ENCODE measurements at regions not wholly inside any gene's neighbourhood (a gene's known extent, or its start where the extent isn't known, plus 50 kb on each side); places are given as distances from the start of the nearest gene placed in this dataset.
A peak's percentile ranks its signal among the peaks of the same experiment; 100 is the strongest.
"Not testable (repeated sequence)": the region's sequence is repeated elsewhere in the genome, so short reads cannot be mapped to it uniquely, and the experiment has no call there.

DNA sequence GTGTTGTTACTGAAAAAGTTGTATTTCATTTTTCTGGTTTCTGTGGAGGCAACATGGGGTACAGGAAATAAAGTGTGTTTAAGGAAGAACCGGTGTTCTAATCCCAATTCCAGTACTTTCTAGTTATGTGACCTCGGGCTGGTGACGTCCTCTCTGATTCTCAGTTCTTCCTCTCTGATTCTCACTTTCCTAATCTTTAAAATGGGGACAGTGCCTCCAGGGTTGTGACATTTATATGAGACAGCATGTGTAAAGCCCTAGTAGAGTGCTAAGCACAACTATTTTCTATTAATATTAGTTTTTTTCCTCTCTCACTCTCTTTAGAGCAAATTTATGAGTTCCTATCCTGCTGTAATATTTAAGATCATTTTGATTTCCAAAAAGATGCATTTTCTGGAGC, 50.9 kb upstream of the PTPDC1 start:
- H3K36me3 Mint-ChIP-seq: no peaks in the 10 kb centered on the region
- H3K9me3 Mint-ChIP-seq: no peaks in the 10 kb centered on the region
- H3K4me3 Mint-ChIP-seq: peak overlapping the region in 1 of 4 donors; percentile 34
- peaks cover 10 to 20% (median 19%) of the 10 kb centered on the region in 3 donors for H3K4me1 Mint-ChIP-seq
- H3K27ac Mint-ChIP-seq: no peak overlapping the region
- H3K27me3 Mint-ChIP-seq: no peaks in the 10 kb centered on the region

DNA sequence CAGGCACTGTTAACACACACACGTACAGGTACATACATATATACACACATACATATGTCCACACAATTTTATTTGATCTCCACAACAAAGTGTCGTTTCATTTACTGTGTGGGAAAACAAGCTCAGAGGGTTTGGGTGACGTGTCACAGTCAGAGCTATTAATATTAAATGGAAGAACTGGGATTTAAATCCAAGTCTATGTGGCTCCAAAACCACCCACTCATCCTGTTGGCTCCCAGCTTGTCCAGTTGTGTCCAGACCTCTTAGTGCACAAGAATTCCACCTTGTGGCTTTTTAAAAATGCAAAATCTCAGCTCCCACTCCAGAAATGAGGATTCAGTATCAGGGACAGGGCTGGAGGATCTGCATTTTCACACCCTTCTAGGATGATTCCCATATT, 52.3 kb upstream of the PTPDC1 start:
- Mint-ChIP-seq H3K36me3 (no peaks in the 10 kb centered on the region), H3K4me3 (peak overlapping the region in 3 of 4 donors; percentile 90 to 100 (median 93)), H3K4me1 (peaks cover 10 to 20% (median 19%) of the 10 kb centered on the region in 3 donors), H3K27me3 (no peaks in the 10 kb centered on the region), H3K9me3 (no peaks in the 10 kb centered on the region), H3K27ac (no peak overlapping the region)

DNA sequence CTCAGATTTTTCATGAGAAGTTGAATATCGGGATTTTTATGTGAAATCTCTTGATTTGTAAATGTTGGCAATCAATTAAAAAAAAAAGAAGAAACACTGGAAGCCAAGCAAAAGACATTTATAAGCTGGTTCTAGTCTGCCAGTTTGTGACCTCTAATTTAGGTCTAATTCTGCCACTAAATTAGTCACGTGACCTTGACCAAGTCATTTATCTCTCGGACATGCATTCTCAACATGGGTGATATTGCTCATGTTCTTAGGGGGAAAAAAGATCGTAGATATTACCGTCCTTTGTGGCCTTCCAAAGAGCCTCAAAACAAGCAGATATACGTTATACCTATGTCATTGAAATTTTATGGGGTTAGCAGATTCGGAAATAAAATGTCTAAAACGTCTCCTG, 52.9 kb upstream of the PTPDC1 start:
- Mint-ChIP-seq H3K36me3 (no peaks in the 10 kb centered on the region), H3K4me3 (peak overlapping the region; percentile 90 to 100 (median 96)), H3K9me3 (no peaks in the 10 kb centered on the region), H3K27me3 (no peaks in the 10 kb centered on the region), H3K27ac (peak overlapping the region in 1 of 3 donors; percentile 60), H3K4me1 (peaks cover 10 to 20% (median 19%) of the 10 kb centered on the region in 3 donors)

DNA sequence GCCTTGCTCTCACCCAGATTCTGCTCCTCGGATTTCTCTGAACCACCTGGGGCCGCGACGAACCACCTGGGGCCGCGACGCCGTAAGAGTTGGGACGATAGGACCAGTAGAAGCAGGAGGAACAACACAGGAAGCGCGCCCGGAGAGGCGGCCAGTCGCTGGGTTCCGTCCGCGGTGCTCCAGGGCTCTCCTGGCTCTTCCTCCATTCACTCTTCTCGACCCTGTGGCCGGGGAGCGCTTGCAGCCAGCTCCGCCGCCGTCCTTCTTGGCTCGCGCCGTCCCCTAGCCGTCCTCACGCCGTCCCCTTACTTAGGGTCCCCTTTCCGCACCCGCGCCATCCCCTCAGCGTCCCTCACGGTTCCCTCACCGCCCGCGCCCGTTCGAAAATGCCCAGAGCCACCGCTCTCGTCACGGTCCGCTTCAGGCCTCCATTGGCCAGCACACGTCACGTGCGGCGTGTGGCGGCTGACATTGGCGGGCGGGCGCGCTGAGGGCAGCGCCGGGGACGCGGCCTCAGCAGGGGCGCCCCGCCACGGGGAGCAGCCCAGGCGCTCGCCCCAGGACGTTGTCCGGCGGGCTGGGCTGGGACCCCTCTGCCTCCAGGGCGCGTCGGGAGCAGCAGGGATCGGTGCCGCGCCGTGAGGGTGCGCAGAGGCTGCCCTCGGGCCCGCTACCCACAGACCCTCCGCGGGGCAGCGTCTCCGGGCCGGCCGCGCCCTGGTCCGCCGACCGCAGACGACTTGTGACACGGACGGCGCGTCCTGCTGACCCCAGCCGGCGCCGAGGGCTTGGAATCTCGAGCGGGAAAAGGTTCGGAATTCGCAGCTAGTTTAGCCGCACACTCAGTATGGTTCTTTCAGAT, 53.7 kb upstream of the PTPDC1 start:
- Mint-ChIP-seq H3K27me3 (no peaks in the 10 kb centered on the region), H3K36me3 (no peaks in the 10 kb centered on the region), H3K9me3 (no peaks in the 10 kb centered on the region), H3K4me1 (peaks cover 10 to 20% (median 19%) of the 10 kb centered on the region in 3 donors), H3K4me3 (peak overlapping the region; percentile 90 to 100 (median 98)), H3K27ac (peak overlapping the region; percentile 1 to 96 (median 85))

DNA sequence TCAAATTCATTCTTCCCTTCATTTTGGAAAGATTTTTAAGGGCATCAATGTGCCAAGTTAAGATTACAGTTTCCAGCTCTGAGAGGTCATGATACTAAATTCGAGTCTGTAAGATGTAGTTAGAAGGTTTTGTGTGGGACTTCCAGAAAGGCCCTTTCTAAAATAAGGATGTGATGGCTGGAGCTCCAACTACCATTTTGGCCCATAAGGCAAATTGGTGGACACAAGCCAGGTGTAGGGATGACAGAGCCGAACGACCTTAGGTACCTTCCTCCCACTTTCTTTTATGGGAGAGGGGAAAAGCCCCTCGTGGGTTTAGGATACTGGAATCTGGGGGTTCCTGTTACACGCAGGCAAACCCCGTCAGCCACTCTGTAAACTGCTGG, 54.3 kb upstream of the PTPDC1 start:
- peak overlapping the region; percentile 15 to 96 (median 85) for H3K27ac Mint-ChIP-seq
- H3K4me3 Mint-ChIP-seq: peak overlapping the region; percentile 90 to 100 (median 98)
- H3K36me3 Mint-ChIP-seq: no peaks in the 10 kb centered on the region
- no peaks in the 10 kb centered on the region for H3K9me3 Mint-ChIP-seq
- peaks cover 10 to 15% (median 15%) of the 10 kb centered on the region in 3 donors for H3K4me1 Mint-ChIP-seq
- H3K27me3 Mint-ChIP-seq: no peaks in the 10 kb centered on the region

DNA sequence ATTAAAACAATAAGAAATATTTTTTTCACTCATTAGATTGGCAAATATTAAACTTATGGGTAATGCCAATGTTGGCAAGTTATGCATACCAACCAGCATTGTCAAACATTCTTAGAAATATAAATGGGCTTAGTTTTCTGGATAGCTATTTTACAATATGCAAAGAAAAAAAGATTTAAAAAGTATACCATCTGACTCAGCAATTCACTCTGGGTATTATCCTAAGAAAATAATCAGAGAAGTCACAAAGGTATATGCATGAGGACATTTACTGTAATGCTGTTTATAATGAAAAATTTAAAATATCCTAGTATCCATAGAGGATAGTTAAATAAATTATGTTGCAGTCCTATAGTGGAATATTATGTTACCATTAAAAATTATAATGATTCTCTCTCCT, 57.4 kb upstream of the PTPDC1 start:
- H3K36me3 Mint-ChIP-seq: no peaks in the 10 kb centered on the region
- no peak overlapping the region for H3K4me3 Mint-ChIP-seq
- no peaks in the 10 kb centered on the region for H3K27me3 Mint-ChIP-seq
- peaks cover 0 to 3% (median 0%) of the 10 kb centered on the region in 3 donors for H3K9me3 Mint-ChIP-seq
- no peak overlapping the region for H3K27ac Mint-ChIP-seq
- peaks cover 7 to 15% (median 11%) of the 10 kb centered on the region in 3 donors for H3K4me1 Mint-ChIP-seq

DNA sequence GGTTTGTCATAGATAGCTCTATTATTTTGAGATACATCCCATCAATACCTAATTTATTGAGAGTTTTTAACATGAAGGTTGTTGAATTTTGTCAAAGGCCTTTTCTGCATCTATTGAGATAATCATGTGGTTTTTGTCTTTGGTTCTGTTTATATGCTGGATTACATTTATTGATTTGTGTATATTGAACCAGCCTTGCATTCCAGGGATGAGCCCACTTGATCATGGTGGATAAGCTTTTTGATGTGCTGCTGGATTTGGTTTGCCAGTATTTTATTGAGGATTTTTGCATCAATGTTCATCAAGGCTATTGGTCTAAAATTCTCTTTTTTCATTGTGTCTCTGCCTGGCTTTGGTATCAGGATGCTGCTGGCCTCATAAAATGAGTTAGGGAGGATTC, 61.8 kb upstream of the PTPDC1 start:
- not testable (repeated sequence) for H3K36me3 Mint-ChIP-seq, H3K27me3 Mint-ChIP-seq, H3K9me3 Mint-ChIP-seq, H3K4me3 Mint-ChIP-seq, H3K27ac Mint-ChIP-seq, H3K4me1 Mint-ChIP-seq

DNA sequence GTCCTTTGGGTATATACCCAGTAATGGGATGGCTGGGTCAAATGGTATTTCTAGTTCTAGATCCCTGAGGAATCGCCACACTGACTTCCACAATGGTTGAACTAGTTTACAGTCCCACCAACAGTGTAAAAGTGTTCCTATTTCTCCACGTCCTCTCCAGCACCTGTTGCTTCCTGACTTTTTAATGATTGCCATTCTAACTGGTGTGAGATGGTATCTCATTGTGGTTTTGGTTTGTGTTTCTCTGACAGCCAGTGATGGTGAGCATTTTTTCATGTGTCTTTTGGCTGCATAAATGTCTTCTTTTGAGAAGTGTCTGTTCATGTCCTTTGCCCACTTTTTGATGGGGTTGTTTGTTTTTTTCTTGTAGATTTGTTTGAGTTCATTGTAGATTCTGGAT, 63.4 kb upstream of the PTPDC1 start:
- not testable (repeated sequence) for H3K4me3 Mint-ChIP-seq, H3K36me3 Mint-ChIP-seq, H3K4me1 Mint-ChIP-seq, H3K27ac Mint-ChIP-seq, H3K9me3 Mint-ChIP-seq, H3K27me3 Mint-ChIP-seq

DNA sequence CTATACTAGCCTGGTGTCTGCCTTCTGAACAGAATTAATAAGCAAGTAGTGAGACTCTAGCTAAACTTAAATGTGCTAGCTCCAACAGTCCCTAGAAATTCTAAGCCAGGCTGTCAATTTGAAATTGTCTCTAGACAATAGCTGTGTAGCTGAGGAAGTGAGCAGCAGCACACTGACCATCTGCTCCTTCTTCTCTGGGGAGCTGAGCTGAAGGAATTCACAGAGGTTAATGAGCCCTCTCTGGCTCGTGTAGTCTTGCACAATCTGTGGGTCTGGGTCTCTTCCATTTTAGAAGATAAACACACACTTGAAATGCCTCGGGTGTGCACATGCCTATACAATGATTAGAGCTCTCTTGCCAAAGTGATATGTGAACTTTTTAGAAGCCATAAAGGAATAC, 63.5 kb upstream of the BARX1 start:
- Mint-ChIP-seq H3K4me3 (no peak overlapping the region), H3K4me1 (peaks cover 0 to 3% (median 2%) of the 10 kb centered on the region in 3 donors), H3K27ac (no peak overlapping the region), H3K9me3 (peaks cover 0 to 3% (median 0%) of the 10 kb centered on the region in 3 donors), H3K27me3 (no peaks in the 10 kb centered on the region), H3K36me3 (no peaks in the 10 kb centered on the region)

DNA sequence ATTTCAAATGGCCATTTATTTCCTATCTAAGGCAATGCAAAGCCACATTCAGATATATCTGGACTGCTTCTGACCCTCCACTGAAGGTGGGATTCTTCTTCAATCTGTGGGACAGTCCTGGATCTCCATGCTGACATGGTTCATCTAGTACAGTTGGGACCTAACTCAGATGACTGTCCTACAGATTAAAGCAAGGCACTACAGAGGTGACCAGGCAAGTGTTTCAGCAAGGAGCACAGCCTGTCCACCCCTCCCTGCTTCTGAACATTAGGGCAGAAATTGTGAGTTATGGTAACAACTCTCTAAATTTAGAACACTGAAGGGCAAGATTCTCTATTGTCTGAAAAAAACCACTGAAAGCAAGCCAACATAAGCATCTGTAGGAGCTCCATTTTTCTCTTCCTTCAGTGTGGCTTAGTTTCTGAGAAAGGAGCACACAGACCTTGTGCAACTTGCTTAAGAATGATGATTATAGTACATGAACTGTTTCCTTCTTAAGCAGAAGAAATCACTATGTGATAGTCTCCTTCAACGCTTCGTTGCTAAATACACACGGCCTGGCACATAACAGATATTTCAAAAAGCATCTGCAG, 62.9 kb upstream of the BARX1 start:
- Mint-ChIP-seq H3K9me3 (peaks cover 0 to 3% (median 0%) of the 10 kb centered on the region in 3 donors), H3K4me3 (no peak overlapping the region), H3K36me3 (no peaks in the 10 kb centered on the region), H3K4me1 (peaks cover 4 to 5% (median 5%) of the 10 kb centered on the region in 3 donors), H3K27me3 (no peaks in the 10 kb centered on the region), H3K27ac (no peak overlapping the region)

DNA sequence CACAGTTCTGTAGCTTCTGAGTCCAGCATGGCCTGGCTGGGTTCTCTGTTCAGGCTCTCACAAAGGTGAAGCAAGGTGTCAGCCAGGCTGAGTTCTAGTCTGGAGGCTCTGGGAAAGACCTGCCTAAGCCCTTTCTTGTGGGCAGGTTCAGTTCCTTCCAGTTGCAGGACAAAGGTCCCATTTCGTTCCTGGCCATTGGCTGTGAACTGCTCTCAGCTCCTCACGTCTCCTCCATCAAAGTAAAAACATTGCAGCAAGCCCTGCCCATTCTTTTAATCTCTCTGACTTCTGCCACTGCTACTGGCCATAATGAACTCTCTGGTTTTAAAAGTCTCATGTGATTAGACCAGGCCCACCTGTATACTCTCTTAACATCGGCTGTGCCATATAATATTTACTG, 61.6 kb upstream of the BARX1 start:
- Mint-ChIP-seq H3K27me3 (no peaks in the 10 kb centered on the region), H3K4me3 (no peak overlapping the region), H3K36me3 (no peaks in the 10 kb centered on the region), H3K27ac (no peak overlapping the region), H3K9me3 (no peaks in the 10 kb centered on the region), H3K4me1 (peaks cover 4 to 5% (median 5%) of the 10 kb centered on the region in 3 donors)

DNA sequence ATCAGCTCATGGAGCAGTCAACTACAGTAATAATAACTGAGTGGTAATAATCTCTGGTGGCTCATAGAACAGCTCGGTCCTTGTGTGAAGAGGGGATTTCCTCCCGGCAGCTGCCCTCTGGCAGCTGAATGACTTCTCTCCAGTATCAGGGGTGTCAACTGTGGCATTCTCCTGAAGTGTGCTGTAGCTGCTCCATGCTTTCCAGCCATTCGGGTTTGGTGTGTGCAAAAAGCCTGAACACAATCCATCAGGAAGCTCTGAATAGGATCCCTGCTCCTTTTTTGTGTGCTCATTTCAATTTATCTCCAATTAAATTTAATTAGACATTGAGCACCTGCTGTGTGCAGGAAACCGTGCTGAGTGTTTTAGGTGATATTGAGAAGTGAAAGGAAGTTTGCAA, 59.8 kb upstream of the BARX1 start:
- no peaks in the 10 kb centered on the region for H3K36me3 Mint-ChIP-seq
- H3K4me1 Mint-ChIP-seq: peaks cover 4 to 5% (median 5%) of the 10 kb centered on the region in 3 donors
- H3K4me3 Mint-ChIP-seq: no peak overlapping the region
- no peaks in the 10 kb centered on the region for H3K9me3 Mint-ChIP-seq
- no peak overlapping the region for H3K27ac Mint-ChIP-seq
- H3K27me3 Mint-ChIP-seq: no peaks in the 10 kb centered on the region

DNA sequence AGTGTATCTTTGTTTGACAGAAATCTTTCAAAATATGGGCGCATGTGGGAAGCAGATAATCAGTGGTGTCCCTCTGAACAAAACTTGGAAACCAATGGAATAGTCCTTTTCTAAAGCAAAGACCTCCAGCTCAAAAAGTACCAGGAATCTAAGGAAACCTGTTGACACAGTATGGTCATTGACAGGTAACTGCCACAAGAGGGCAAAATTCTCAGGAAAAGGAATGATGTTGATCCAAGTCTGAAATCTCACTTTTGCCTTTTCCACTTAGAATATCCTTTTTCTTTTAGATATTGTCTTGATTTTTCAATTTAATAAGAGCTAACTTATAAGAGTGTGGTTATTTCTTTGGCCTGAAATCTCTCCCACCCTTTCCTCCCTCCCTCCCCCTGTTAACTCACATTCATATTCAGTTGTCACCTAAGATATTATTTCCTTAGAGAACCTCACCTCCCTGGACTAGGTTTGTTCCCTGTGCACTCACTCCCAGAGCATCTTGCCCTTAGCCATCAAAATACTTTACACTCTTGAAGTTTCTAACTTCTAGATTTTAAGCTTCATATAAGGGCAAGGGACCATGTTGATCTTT, 59.0 kb upstream of the BARX1 start:
- H3K27ac Mint-ChIP-seq: peak overlapping the region in 1 of 3 donors; percentile 37
- no peaks in the 10 kb centered on the region for H3K27me3 Mint-ChIP-seq
- H3K4me3 Mint-ChIP-seq: no peak overlapping the region
- no peaks in the 10 kb centered on the region for H3K9me3 Mint-ChIP-seq
- H3K4me1 Mint-ChIP-seq: peaks cover 4 to 5% (median 5%) of the 10 kb centered on the region in 3 donors
- no peaks in the 10 kb centered on the region for H3K36me3 Mint-ChIP-seq

DNA sequence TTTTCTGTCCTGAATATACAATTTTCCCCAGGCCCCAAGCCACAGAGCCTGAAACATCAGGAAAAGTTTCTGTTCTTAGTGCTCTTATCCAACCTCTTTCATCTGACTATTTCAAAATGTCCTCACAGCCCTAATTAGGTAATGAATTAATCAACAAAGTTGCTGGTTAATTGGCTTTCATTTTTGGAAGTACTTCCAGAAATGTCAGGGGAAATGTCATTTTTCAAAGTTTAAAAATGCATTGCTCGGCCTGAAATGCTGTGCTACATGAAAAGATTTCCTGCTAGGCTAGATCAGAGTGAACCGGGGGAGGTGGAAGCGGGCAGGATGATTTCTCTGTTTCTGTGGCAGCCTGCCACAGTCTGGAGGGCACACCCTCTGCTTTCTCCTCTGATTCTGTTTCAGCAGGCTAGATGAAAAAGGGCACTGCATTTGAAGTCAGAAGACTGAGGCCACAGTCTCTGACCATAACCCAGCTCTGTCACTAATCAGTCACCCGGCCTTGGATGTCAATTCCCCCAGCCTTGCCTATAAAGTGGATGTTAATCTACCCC, 55.9 kb upstream of the BARX1 start:
- Mint-ChIP-seq H3K4me1 (peaks cover 4 to 5% (median 5%) of the 10 kb centered on the region in 3 donors), H3K4me3 (no peak overlapping the region), H3K9me3 (no peaks in the 10 kb centered on the region), H3K27me3 (peaks cover 3% of the 10 kb centered on the region), H3K27ac (no peak overlapping the region), H3K36me3 (no peaks in the 10 kb centered on the region)

DNA sequence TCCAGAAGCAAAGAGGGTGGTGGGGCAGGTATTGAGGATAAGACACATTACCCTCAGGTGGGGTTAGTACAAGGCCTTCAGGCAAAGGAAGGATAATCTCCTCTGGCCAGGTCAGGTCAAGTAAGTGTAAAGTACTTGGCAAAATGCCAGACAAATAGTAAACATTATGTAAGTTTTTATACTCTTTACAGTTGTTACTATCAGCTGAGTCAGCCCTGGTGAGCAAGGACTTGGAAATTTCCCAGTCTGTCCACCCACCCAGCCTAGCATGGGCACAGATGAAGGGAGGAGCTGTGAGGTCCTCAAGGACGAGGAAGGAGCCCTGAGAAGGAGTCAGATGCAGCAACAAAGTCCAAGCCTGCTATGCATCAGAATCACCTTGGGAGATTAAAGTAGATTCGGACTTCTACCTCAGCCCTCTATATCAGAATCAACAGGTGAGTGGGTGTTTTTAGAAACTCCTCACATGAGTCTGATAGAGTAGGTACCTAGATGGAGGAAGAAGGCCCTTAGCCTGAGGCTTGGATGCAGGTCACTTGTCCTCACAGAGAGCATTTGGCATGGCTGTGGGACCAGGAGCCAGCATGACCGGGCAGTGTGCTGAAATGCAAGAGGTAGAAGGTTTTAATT, 50.2 kb upstream of the BARX1 start:
- Mint-ChIP-seq H3K4me3 (no peak overlapping the region), H3K9me3 (peaks cover 0 to 2% (median 0%) of the 10 kb centered on the region in 3 donors), H3K4me1 (no peaks in the 10 kb centered on the region), H3K27ac (no peak overlapping the region), H3K27me3 (peaks cover 7% of the 10 kb centered on the region), H3K36me3 (no peaks in the 10 kb centered on the region)
